ENCODE measurements at regions not wholly inside any gene's neighbourhood (a gene's known extent, or its start where the extent isn't known, plus 50 kb on each side); places are given as distances from the start of the nearest gene placed in this dataset.

- no peak for TF ChIP-seq HDGF (IDR thresholded peaks at IDR 0.05)
- TF ChIP-seq CBX3 (IDR thresholded peaks at IDR 0.05; ENCODE audit: borderline replicate concordance, low read depth) = no peak
- no peak for TF ChIP-seq RAD21 (IDR thresholded peaks at IDR 0.05; ENCODE audit: insufficient read depth, low read depth, low read length)
- TF ChIP-seq YBX1 (IDR thresholded peaks at IDR 0.05) = no peak
- TF ChIP-seq CREM (IDR thresholded peaks at IDR 0.05; ENCODE audit: low read depth) = no peak
- no peak for TF ChIP-seq MYC (IDR thresholded peaks at IDR 0.05; ENCODE audit: insufficient read depth, insufficient read length, insufficient replicate concordance, low read length, severe bottlenecking)
Observed at GRCh38 chr7:110066843-110067242, 1024.1 kb upstream of the LRRN3 start (continued).

DNA sequence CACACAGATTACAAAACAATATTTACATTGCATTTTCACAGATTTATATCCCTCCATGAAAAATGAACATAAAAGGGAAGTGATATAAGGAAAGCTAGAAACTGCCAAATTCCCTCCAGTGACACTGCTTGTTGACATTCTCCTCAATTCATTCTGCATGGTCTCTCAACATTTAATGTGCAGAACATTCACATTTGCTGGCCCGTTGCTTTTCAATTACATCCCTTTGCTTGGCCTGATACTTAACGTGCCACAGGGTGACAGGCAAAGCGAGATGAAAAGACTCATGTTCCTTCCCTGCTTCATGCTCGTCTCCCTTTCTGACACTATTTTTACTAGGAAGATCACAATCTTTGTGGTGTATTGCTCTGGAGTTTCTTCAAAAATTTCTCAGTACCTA, 1019.7 kb upstream of the LRRN3 start:
- H2AFZ ChIP-seq (ENCODE audit: control insufficient read depth, low read depth, low read length) = no peak overlapping the region
- RAD21 ChIA-PET (ENCODE audit: unreplicated experiment) = no interaction called here
- H3K79me2 ChIP-seq (ENCODE audit: control insufficient read depth, insufficient read depth, low read length) = no peaks in the 10 kb centered on the region
- in situ Hi-C loops (cut with MboI) (no loop called here), intact Hi-C loops (cut with micrococcal nuclease; ENCODE audit: unreplicated experiment) (no loop called here)
- DNase-seq (ENCODE audit: low read depth, low spot score) = no peak
- no peak overlapping the region for H3K27ac ChIP-seq (ENCODE audit: control insufficient read depth, insufficient read depth)
- H3K36me3 ChIP-seq (ENCODE audit: control insufficient read depth in 2 of 2, insufficient read depth in 2 of 2, low read length in 1 of 2) = no peaks in the 10 kb centered on the region
- CTCF ChIA-PET = no interaction called here
- POLR2A ChIA-PET = no interaction called here
- no peak for ATAC-seq
- H4K20me1 ChIP-seq (ENCODE audit: control insufficient read depth, insufficient read depth) = no peaks in the 10 kb centered on the region
- H3K9ac ChIP-seq (ENCODE audit: control insufficient read depth, insufficient read depth, low read length) = no peak overlapping the region
- 26% methylated on average over 4 of the region's 4 CpGs for WGBS (ENCODE audit: insufficient coverage, insufficient replicate concordance, low lambda C conversion rate, missing lambda C conversion rate)
- SMC1A ChIA-PET (ENCODE audit: uncharacterized antibody, unreplicated experiment) = no interaction called here
- no peaks in the 10 kb centered on the region for H3K27me3 ChIP-seq (replicated peaks in 1 of 2; ENCODE audit: control insufficient read depth in 2 of 2, insufficient read depth in 2 of 2, low read length in 1 of 2)
- no TSS peak for BruUV-seq (replicated peaks)
- TF ChIP-seq ZNF622 (IDR thresholded peaks at IDR 0.05) (no peak), TCF7 (IDR thresholded peaks at IDR 0.05; ENCODE audit: borderline replicate concordance) (no peak), POLR2AphosphoS5 (IDR thresholded peaks at IDR 0.05; ENCODE audit: low read length) (no peak)
- H3K4me3 ChIP-seq = no peak overlapping the region
- no peak overlapping the region for H3K4me2 ChIP-seq (ENCODE audit: control insufficient read depth, insufficient read depth)
- no peaks in the 10 kb centered on the region for H3K4me1 ChIP-seq (ENCODE audit: control insufficient read depth, insufficient read depth, low read length)
- H3K9me3 ChIP-seq (replicated peaks; ENCODE audit: control insufficient read depth, insufficient read depth, low read length) = no peaks in the 10 kb centered on the region
- FAIRE-seq = no peak

DNA sequence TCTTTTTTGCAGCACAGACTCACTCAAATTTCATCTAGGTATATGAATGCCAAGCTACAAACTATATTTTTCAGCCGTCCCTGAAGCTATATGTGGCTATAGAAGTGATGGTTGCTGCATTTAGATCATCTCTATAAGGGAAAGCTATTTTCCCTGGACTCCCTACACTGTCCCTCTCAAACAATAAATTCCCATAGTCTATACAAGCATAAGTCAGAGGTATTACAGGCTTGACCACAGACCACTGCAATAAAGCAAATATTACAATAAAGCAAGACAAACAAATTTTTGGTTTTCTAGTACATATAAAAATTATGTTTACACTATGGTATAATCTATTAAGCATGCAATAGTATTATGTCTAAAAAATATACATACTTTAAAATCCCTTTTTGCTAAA, 1015.5 kb upstream of the LRRN3 start:
- intact Hi-C loops (cut with micrococcal nuclease; ENCODE audit: unreplicated experiment) (no loop called here), in situ Hi-C loops (cut with MboI) (no loop called here)
- Histone ChIP-seq H2AFZ (ENCODE audit: control insufficient read depth, low read depth, low read length) (no peak overlapping the region), H3K4me2 (ENCODE audit: control insufficient read depth, insufficient read depth) (no peak overlapping the region), H4K20me1 (ENCODE audit: control insufficient read depth, insufficient read depth) (no peaks in the 10 kb centered on the region), H3K9ac (ENCODE audit: control insufficient read depth, insufficient read depth, low read length) (no peak overlapping the region), H3K9me3 (replicated peaks; ENCODE audit: control insufficient read depth, insufficient read depth, low read length) (no peaks in the 10 kb centered on the region), H3K4me1 (ENCODE audit: control insufficient read depth, insufficient read depth, low read length) (no peaks in the 10 kb centered on the region), H3K27me3 (replicated peaks in 1 of 2; ENCODE audit: control insufficient read depth in 2 of 2, insufficient read depth in 2 of 2, low read length in 1 of 2) (no peaks in the 10 kb centered on the region), H3K36me3 (ENCODE audit: control insufficient read depth in 2 of 2, insufficient read depth in 2 of 2, low read length in 1 of 2) (no peaks in the 10 kb centered on the region), H3K79me2 (ENCODE audit: control insufficient read depth, insufficient read depth, low read length) (no peaks in the 10 kb centered on the region), H3K27ac (ENCODE audit: control insufficient read depth, insufficient read depth) (no peak overlapping the region), H3K4me3 (no peak overlapping the region)
- ChIA-PET POLR2A (no interaction called here), SMC1A (ENCODE audit: uncharacterized antibody, unreplicated experiment) (no interaction called here), RAD21 (ENCODE audit: unreplicated experiment) (no interaction called here), CTCF (no interaction called here)
- 0% methylated on average over 1 of the region's 1 CpG for WGBS (ENCODE audit: insufficient coverage, insufficient replicate concordance, low lambda C conversion rate, missing lambda C conversion rate)
- FAIRE-seq (no peak), ATAC-seq (no peak), DNase-seq (ENCODE audit: low read depth, low spot score) (no peak)
- BruUV-seq (replicated peaks) = no TSS peak
- TF ChIP-seq ZNF24 (IDR thresholded peaks at IDR 0.05) (no peak), NR2C1 (IDR thresholded peaks at IDR 0.05) (no peak), SMAD5 (IDR thresholded peaks at IDR 0.05; ENCODE audit: low read depth) (no peak)
- TF ChIP-seq, protein P1, sequence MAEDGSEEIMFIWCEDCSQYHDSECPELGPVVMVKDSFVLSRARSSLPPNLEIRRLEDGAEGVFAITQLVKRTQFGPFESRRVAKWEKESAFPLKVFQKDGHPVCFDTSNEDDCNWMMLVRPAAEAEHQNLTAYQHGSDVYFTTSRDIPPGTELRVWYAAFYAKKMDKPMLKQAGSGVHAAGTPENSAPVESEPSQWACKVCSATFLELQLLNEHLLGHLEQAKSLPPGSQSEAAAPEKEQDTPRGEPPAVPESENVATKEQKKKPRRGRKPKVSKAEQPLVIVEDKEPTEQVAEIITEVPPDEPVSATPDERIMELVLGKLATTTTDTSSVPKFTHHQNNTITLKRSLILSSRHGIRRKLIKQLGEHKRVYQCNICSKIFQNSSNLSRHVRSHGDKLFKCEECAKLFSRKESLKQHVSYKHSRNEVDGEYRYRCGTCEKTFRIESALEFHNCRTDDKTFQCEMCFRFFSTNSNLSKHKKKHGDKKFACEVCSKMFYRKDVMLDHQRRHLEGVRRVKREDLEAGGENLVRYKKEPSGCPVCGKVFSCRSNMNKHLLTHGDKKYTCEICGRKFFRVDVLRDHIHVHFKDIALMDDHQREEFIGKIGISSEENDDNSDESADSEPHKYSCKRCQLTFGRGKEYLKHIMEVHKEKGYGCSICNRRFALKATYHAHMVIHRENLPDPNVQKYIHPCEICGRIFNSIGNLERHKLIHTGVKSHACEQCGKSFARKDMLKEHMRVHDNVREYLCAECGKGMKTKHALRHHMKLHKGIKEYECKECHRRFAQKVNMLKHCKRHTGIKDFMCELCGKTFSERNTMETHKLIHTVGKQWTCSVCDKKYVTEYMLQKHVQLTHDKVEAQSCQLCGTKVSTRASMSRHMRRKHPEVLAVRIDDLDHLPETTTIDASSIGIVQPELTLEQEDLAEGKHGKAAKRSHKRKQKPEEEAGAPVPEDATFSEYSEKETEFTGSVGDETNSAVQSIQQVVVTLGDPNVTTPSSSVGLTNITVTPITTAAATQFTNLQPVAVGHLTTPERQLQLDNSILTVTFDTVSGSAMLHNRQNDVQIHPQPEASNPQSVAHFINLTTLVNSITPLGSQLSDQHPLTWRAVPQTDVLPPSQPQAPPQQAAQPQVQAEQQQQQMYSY (CRISPR knock-in tag; IDR thresholded peaks at IDR 0.05) = no peak
